GM19438 (cell line): ENCODE measurements at regions not wholly inside any gene's neighbourhood (a gene's known extent, or its start where the extent isn't known, plus 50 kb on each side); places are given as distances from the start of the nearest gene placed in this dataset.
"Not testable (repeated sequence)": the region's sequence is repeated elsewhere in the genome, so short reads cannot be mapped to it uniquely, and the experiment has no call there.

Experiments used
- ATAC-seq: cut with Tn5 transposase; IDR thresholded peaks from one replicate; pipeline ENCODE4 v1.9.1; 2021; ENCODE audit warnings: low read depth; ENCODE audit not compliant: unreplicated experiment

GRCh38 chr1:96464066-96464465, 257.5 kb upstream of the PTBP2 start:
- no peak for ATAC-seq

GRCh38 chr1:96464522-96464921, 257.1 kb upstream of the PTBP2 start:
- no peak for ATAC-seq

- no peak for ATAC-seq
These were observed 256.6 kb upstream of the PTBP2 start for GRCh38 chr1:96464991-96465390.

- no peak for ATAC-seq
These were observed 256.1 kb upstream of the PTBP2 start for GRCh38 chr1:96465441-96465840.

GRCh38 chr1:96466842-96467241, 254.7 kb upstream of the PTBP2 start:
- ATAC-seq = no peak

- ATAC-seq = not testable (repeated sequence)
These were observed 251.9 kb upstream of the PTBP2 start for GRCh38 chr1:96469726-96470125.

GRCh38 chr1:96472471-96472870, 249.1 kb upstream of the PTBP2 start:
- no peak for ATAC-seq

GRCh38 chr1:96473791-96474434, 247.7 kb upstream of the PTBP2 start:
- no peak for ATAC-seq

GRCh38 chr1:96474985-96475743, 246.4 kb upstream of the PTBP2 start:
- no peak for ATAC-seq

- ATAC-seq = no peak
These were observed 245.7 kb upstream of the PTBP2 start for GRCh38 chr1:96475903-96476302.

GRCh38 chr1:96478228-96478627, 243.4 kb upstream of the PTBP2 start:
- no peak for ATAC-seq

GRCh38 chr1:96481409-96481808, 240.2 kb upstream of the PTBP2 start:
- ATAC-seq = no peak

- ATAC-seq = no peak
These were observed 239.0 kb upstream of the PTBP2 start for GRCh38 chr1:96482616-96483015.

- ATAC-seq = no peak
These were observed 234.2 kb upstream of the PTBP2 start for GRCh38 chr1:96487394-96487793.

GRCh38 chr1:96487971-96488370, 233.6 kb upstream of the PTBP2 start:
- no peak for ATAC-seq

GRCh38 chr1:96488777-96489176, 232.8 kb upstream of the PTBP2 start:
- peak; percentile 65 for ATAC-seq

GRCh38 chr1:96492236-96492635, 229.3 kb upstream of the PTBP2 start:
- ATAC-seq = no peak

GRCh38 chr1:96498744-96499340, 222.7 kb upstream of the PTBP2 start:
- no peak for ATAC-seq

- no peak for ATAC-seq
These were observed 213.4 kb upstream of the PTBP2 start for GRCh38 chr1:96508233-96508632.

- ATAC-seq = no peak
These were observed 212.2 kb upstream of the PTBP2 start for GRCh38 chr1:96509339-96509738.

- no peak for ATAC-seq
These were observed 211.6 kb upstream of the PTBP2 start for GRCh38 chr1:96509951-96510350.

GRCh38 chr1:96510391-96510790, 211.2 kb upstream of the PTBP2 start:
- no peak for ATAC-seq
